ENCODE measurements at regions not wholly inside any gene's neighbourhood (a gene's known extent, or its start where the extent isn't known, plus 50 kb on each side); places are given as distances from the start of the nearest gene placed in this dataset.

- TF ChIP-seq CTCF (IDR thresholded peaks at IDR 0.05) (no peak), POLR2AphosphoS5 (IDR thresholded peaks at IDR 0.05) (no peak)
These were observed 340.8 kb upstream of the DPH6 start for GRCh38 chr15:35886765-35887164.
